ENCODE measurements at regions not wholly inside any gene's neighbourhood (a gene's known extent, or its start where the extent isn't known, plus 50 kb on each side); places are given as distances from the start of the nearest gene placed in this dataset.

DNA sequence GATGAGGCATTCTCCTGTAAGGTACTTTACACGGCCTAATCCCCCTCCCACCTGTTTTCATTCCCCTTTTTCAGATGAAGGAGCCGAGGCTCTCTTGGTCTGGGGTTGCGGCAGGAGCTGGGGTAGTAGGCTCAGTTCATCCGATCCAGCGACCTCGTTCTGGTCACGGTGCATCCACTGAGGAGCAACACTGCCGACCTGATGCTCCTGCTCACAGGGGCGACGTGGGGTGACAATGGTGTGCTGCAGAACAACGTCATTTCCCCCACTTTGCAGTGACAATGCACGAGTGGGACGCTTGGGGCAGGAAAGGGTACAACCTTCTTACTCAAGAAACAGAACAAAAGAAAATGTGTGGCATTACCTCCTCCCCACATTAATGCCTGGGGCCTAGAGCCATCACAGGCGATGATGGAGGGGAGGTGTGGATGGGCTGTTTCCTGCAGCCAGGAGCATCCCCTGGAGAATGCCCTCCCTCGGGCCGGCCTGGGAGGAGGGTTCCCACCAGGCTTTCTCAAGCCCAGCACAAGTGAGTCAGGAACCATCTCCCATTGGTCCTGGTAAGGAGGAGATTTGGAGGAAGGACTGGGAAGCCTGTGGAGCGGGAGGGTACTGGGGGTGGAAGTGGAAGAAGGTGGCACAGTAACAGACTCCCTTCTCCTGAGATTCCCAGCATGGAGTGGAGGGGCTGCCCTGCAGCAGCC lies 125.6 kb downstream of the SPATA19 start:
- no peak for DNase-seq

DNA sequence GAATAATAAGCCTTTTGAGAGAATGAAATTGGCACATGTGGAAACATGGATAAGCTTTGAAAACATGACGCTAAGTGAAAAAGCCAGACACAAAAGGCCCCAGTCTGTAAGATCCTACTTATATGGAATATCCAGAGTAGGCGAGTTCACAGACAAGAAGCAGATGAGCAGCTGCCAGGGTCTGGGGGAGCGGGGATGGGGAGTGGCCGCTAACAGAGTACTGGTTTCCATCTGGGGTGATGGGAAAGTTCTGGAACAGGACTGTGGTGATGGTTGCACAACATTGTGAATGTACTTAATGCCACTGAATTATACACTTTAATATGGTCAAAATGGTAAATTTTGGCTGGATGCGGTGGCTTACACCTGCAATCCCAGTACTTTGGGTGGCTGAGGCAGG lies 126.5 kb downstream of the SPATA19 start:
- no peak for DNase-seq

- DNase-seq, result no peak
Measured at GRCh38 chr11:133718238-133718637, 127.1 kb downstream of the SPATA19 start.

DNA sequence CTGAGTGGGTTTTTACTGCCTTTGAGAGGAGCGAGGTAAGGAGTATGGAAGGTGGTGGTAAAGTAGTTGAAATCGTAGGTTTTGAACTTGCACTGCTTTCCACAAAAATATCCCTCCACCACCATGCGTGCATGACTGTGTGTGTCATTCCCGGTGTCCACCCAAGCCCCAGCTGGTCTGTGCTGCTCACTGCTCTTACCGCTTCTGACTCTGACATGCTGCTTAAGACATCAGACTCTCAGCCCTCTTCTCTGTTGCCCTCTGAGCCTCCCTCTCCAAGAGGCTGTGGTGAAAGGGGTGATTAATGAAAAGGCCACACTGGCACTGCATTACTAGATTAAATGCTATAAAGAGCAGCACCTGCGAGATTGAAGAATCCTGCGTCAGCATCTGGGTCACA lies 128.7 kb downstream of the SPATA19 start:
- DNase-seq, result no peak

DNA sequence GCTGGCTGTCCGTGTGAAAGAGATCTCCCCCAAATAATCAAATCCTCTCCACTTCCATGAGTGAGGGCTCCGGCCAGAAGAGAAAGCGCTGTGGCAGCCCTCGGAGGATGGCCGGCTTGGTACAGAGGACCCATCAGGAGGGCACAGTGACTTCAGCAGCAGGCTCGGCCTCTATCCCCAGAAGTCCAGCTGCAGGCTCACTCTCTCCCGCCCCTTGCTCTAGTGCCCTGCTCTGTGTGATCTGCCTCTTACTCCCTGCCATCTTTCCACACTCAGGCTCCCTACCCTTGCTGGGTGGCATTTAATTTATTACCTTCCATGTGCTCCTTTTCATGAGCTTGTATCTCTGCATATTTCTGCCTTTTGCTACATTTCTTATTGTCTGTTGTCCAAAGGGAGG lies 129.7 kb downstream of the SPATA19 start:
- DNase-seq, result no peak

DNA sequence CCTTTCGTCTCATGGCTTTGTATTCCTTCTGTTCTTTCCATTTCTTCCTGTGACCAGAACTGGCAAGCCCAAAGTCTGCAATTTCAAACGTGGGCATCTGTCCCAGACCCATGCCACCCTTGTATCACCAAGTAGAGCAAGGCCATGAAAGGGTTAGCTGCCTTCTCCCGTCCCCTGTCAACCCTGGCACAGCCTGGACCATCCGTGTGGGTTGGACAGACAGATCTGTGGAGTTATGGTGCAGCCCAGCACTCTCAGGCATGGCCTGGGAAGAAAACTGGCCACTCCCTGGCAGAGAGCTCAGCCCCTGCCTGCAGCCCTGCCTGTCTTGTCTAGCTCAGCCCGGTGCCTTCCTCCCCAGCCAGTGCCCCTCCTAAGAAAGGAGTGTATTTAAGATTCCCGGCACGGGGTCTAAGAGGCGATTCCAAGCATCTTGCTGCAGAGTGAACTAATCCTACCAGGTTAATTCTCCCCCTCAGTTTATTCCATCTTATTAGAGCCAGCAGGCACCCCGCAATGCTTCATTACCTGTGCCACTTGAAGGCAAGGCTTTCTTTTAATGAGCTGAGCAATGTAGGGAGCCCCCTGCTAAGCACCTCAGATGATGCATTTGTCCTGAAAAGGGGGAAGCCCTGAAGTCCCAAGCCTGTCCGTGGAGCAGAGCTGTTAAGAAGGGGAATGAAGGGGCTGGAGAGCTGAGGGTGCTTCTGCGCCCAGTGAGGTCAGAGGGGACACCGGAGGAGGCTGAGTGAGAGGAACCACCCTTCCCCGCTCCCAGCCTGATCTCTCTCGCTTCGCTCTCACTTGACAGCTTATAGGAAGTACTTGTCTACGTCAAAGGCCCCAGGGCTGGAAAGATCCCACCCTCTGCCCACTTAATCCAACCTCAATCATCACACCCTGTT lies 130.6 kb downstream of the SPATA19 start:
- DNase-seq, result no peak

DNA sequence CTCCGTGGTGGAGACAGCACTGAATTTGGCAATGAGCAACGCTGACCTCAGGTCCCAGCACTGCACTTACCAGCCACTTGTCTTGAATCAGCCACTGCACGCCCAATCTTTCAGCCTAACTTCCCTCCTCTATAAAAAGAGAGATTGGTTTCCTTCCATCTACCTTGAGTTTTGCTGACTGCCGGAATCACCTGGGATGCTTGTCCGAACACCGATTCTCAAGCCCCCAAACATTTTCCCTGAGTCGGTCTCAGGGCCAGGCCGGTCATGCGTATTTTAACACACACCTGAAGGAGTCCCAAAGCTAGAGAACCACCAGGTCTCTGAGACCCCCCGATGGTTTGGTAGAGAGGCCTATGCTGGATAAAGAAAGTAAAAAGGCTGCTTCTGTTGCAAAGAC lies 131.5 kb downstream of the SPATA19 start:
- no peak for DNase-seq

DNA sequence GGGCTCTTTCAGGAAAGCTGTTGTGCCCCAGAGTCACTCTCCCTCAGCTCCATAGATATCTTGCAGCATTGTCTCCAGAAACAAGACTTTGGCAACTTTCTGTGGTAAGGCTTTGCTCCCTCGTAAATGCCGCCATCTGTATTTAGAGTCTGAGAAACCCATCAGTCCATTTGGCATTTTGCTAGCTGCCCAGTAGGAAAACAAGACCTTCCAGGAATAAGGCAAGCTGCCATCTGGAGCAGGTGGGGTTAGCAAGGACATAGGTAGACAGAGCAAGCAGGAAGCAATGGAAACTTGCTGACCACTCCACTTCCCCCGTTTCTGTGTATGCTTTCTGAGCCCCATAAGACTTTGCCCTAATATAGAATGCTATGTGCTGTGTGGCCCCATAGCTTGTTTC lies 131.9 kb downstream of the SPATA19 start:
- no peak for DNase-seq

DNA sequence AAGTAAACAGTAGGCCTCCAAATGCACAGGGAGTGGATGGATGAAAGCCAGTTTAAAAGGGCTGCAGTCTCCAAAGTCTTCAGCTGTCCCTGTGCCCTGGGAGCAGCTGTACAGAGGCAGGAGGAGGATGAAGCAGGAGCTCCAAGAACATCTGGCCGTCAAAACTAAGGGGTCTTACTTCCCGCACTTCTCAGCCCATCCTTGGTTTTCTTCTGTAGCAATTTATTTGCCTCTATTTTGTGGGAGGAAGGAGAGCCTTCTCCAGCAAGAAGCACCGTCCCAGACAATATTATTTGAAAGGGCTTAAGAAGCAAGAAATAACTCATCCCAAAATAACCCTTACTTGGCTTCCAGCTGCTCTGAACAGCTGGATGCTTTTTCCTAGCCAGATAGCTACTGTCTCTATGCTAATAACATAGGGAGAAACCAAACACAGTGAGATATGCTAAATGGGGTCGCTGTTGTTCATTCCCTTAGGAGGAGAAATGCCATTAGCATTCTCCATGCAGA lies 133.2 kb downstream of the SPATA19 start:
- no peak for DNase-seq

GRCh38 chr11:133711545-133711944 lies 133.8 kb downstream of the SPATA19 start:
- no peak for DNase-seq

- no peak for DNase-seq
Measured at GRCh38 chr11:133710681-133711240, 134.6 kb downstream of the SPATA19 start.

DNA sequence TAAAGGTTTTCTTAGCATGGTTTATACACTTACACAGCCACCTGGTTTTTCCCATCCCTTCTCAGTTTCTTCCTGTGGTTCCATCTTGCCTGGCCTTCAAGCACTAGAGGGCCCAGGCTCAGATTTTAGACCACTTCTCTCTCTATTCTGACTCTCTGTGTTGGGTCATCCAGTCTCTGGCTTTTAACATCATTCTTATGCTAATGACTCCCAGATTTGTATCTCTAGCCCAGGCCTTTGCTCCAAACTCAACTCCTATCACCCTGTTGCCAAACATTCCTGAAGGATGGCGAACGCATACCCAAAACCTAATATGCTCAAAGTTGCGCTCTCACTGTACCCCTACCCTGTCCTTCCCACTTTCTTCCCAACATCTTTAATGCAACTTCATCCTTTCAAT lies 135.1 kb downstream of the SPATA19 start:
- no peak for DNase-seq

GRCh38 chr11:133708547-133709051 lies 136.7 kb downstream of the SPATA19 start:
- no peak for DNase-seq

- DNase-seq, result no peak
Measured at GRCh38 chr11:133706925-133707794, 138.2 kb downstream of the SPATA19 start.

GRCh38 chr11:133705873-133706272 lies 139.4 kb downstream of the SPATA19 start:
- no peak for DNase-seq

DNA sequence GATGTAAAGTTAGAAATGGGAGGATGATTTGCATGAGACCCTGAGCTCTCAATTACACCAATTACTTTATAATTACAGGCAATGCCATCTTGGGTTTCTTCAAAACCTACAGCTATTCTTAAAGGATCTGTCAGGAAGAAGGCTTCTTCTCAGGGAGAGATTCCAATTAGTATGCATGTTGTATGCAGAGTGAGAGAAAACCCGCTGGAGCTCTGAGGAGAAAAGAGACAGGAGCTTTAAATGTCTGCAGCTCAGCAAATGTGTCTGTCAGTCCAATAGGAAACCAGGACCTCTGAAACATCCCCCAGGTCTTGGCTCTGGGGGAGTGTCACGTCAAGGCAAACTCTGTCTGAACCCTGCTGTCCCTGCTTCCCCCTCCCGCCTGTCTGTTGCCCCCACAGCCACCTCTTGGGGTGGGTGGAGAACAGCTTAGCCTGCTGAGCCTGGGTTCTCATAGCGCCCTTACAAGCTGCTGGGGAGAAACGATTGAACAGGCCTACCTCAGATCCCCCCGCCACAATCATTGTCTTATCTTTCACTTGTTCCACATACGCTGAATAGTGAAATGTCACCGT lies 140.2 kb downstream of the SPATA19 start:
- DNase-seq, result no peak

GRCh38 chr11:133699071-133699470 lies 146.2 kb downstream of the SPATA19 start:
- no peak for DNase-seq

DNA sequence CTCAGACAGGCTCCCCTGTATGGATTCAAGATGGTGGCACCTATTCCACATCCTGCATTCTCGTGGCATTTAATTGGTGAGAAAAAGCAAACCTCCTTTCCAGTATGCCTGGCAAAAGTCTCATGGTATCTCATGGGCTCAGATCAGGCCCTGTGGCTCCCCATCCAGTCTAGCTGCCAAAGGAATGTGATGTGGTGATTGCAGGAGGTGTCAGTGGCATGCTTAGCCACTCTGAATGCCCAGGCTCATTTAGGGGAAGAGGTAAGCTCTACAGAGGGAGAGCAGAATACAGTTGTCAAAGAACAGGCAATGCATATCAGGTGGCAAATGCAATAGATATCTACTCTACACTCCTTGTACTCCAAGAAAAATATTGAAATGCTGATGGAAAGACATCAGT lies 146.7 kb downstream of the SPATA19 start:
- DNase-seq, result no peak

DNA sequence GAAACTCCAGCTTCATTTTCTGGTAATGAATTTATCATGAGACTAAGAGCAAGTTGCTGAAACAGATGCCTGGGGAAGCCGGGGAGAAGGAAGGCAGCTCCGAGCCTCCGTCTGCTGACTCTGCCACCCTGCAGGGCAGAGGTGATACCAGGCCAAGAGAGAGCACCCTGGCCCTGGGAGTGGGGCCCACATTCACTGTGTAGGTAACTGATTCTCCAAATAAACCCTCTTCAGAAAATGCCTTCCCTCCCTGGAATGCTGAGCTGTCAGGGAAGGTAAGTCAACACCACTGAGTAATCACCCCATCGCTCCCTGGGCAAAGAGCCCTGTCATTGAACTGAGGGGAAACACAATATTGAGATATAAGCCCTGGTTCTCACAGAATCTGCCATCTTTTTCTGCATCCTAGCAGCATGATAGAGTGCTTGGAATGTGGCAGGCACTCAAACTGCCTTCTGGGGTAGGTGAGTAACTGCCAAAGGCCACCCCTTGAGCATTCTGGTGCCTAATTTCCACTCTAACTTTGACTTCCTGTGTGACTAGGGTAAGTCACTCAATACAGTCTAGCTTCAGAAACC lies 147.6 kb downstream of the SPATA19 start:
- DNase-seq, result no peak

GRCh38 chr11:133697161-133697560 lies 148.2 kb downstream of the SPATA19 start:
- DNase-seq, result no peak

DNA sequence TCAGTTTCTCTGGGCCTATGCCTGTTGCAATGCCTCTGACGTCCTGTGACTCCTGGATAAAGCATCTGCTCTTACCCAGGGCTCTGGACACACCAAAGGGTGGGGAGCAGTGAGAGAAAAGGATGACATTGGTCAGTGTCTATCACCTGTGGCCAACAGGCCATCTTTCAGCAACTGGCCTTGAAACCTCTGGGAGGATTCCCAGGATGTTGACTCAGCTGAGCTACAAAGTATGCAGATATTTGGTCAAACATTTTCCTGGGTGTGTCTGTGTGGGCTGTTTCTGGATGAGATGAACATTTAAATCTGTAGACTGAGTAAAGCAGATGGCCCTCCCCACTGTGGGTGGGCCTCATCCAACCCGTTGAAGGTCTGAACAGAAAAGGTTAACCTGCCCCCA lies 149.9 kb downstream of the SPATA19 start:
- DNase-seq, result no peak

- DNase-seq, result no peak
Measured at GRCh38 chr11:133694701-133695100, 150.6 kb downstream of the SPATA19 start.

All from NK-92 treated with Interleukin-12 subunit alpha and Interleukin-12 subunit beta, amount 100 ng/mL, for 24 hours (cell line).